Suprapubic skin (tissue), 3 donors: ENCODE measurements at regions not wholly inside any gene's neighbourhood (a gene's known extent, or its start where the extent isn't known, plus 50 kb on each side); places are given as distances from the start of the nearest gene placed in this dataset.

ENCODE experiments used
- CTCF ChIP-seq, 2 donors: fragments of 200-600 bp in 1 of 2; fragments of 450-650 bp in 1 of 2; sonication (generic) in 1 of 2; IDR thresholded peaks; one replicate each; pipeline ENCODE4 v1.5.1; 2016 to 2019; ENCODE audit warnings: antibody characterized with exemption in 2 of 2, mild to moderate bottlenecking in 1 of 2, moderate library complexity in 1 of 2
- POLR2A ChIP-seq, 2 donors: fragments of 450-650 bp; IDR thresholded peaks; one replicate each; pipeline ENCODE4 v1.6.1; 2017; ENCODE audit warnings: antibody characterized with exemption in 2 of 2, mild to moderate bottlenecking in 2 of 2, moderate library complexity in 2 of 2

GRCh38 chr9:119709431-119709830 is 340.2 kb upstream of the BRINP1 start:
- TF ChIP-seq POLR2A (IDR thresholded peaks at IDR 0.05) (no peak), CTCF (IDR thresholded peaks at IDR 0.05) (no peak)
